SK-N-SH (cell line): ENCODE measurements at regions not wholly inside any gene's neighbourhood (a gene's known extent, or its start where the extent isn't known, plus 50 kb on each side); places are given as distances from the start of the nearest gene placed in this dataset.

ENCODE experiments used
- CTCF ChIA-PET: fragments of 300-600, 350-600 bp; formaldehyde crosslinking; extraction: SDS; loops from one replicate; lab custom pipeline; 2021; lab: Yijun Ruan, JAX
- POLR2A ChIA-PET: fragments of 350-600 bp; sonication (Branson Sonifier 250); formaldehyde crosslinking; extraction: SDS; loops from one replicate; lab custom pipeline; 2020; ENCODE audit warnings: antibody characterized with exemption, inconsistent platforms; lab: Yijun Ruan, JAX
- DNase-seq: peaks from one replicate; pipeline ENCODE4 v3.0.0; 2012
- H2AFZ ChIP-seq: fragments of 200-600 bp; sonication (generic); 2 replicates; pipeline ENCODE4 v1.8.1; 2016; ENCODE audit warnings: antibody characterized with exemption, mild to moderate bottlenecking, low read depth
- H3F3A ChIP-seq: fragments of 200-600 bp; sonication (generic); replicated peaks from 2 replicates; pipeline ENCODE3; 2016; ENCODE audit warnings: antibody characterized with exemption, mild to moderate bottlenecking; ENCODE audit not compliant: insufficient read depth
- H3K27ac ChIP-seq, 2 experiments: fragments of 200-500 bp in 1 of 2; fragments of 200-600 bp in 1 of 2; sonication (Bioruptor generic) in 1 of 2; sonication (generic), shearing (Covaris generic) in 1 of 2; 2 replicates each; pipeline versions ENCODE4 v1.5.1 to v1.6.1; 2014 to 2016; ENCODE audit warnings: low read depth in 2 of 2, inconsistent platforms in 1 of 2, low read length in 1 of 2, mild to moderate bottlenecking in 1 of 2, mixed read lengths in 1 of 2
- H3K27me3 ChIP-seq: fragments of 200-600 bp; sonication (generic), shearing (Covaris generic); 2 replicates; pipeline ENCODE4 v1.6.1; 2016; ENCODE audit warnings: mixed run types; ENCODE audit not compliant: insufficient read depth
- H3K36me3 ChIP-seq, 2 experiments: fragments of 200-500 bp in 1 of 2; fragments of 200-600 bp in 1 of 2; sonication (Bioruptor generic) in 1 of 2; sonication (generic) in 1 of 2; replicated peaks in 1 of 2; 2 replicates each; pipeline versions ENCODE3 to v1.5.1; 2014 to 2016; ENCODE audit warnings: low read length in 1 of 2, mild to moderate bottlenecking in 1 of 2; ENCODE audit not compliant: insufficient read depth in 2 of 2, control insufficient read depth in 1 of 2
- H3K4me1 ChIP-seq, 2 experiments: fragments of 200-500 bp in 1 of 2; fragments of 200-600 bp in 1 of 2; sonication (Bioruptor generic) in 1 of 2; sonication (generic), shearing (Covaris generic) in 1 of 2; 2 replicates each; pipeline versions ENCODE4 v1.5.1 to v1.6.1; 2014 to 2016; ENCODE audit warnings: low read depth in 1 of 2, low read length in 1 of 2, mixed run types in 1 of 2; ENCODE audit not compliant: insufficient read depth in 2 of 2, control insufficient read depth in 1 of 2
- H3K4me2 ChIP-seq: fragments of 200-600 bp; sonication (generic), shearing (Covaris generic); 2 replicates; pipeline ENCODE4 v1.6.1; 2017; ENCODE audit warnings: mixed run types
- H3K4me3 ChIP-seq, 2 experiments: fragments of 200-500 bp in 1 of 2; fragments of 200-600 bp in 1 of 2; sonication (Bioruptor generic) in 1 of 2; sonication (generic), shearing (Covaris generic) in 1 of 2; 2 replicates each; pipeline versions ENCODE4 v1.5.1 to v1.8.1; 2014 to 2016; ENCODE audit warnings: low read depth in 2 of 2, inconsistent platforms in 1 of 2, low read length in 1 of 2, mild to moderate bottlenecking in 1 of 2, mixed read lengths in 1 of 2, moderate library complexity in 1 of 2
- H3K79me2 ChIP-seq: fragments of 200-600 bp; sonication (generic); 2 replicates; pipeline ENCODE4 v1.8.1; 2017; ENCODE audit warnings: mild to moderate bottlenecking; ENCODE audit not compliant: insufficient read depth
- H3K9ac ChIP-seq: fragments of 200-600 bp; sonication (generic); 2 replicates; pipeline ENCODE4 v1.6.1; 2017; ENCODE audit warnings: mixed run types
- H3K9me2 ChIP-seq: fragments of 200-600 bp; sonication (generic); 2 replicates; pipeline ENCODE4 v1.6.1; 2017; ENCODE audit warnings: mixed run types
- H3K9me3 ChIP-seq: fragments of 200-600 bp; sonication (generic); 2 replicates; pipeline ENCODE4 v1.6.1; 2017; ENCODE audit warnings: mixed run types, mild to moderate bottlenecking, moderate library complexity
- H4K20me1 ChIP-seq: fragments of 200-600 bp; sonication (generic); 2 replicates; pipeline ENCODE4 v1.6.1; 2017; ENCODE audit warnings: mild to moderate bottlenecking, mixed run types; ENCODE audit not compliant: insufficient read depth
- CTCF ChIP-seq: fragments of 200-600 bp; sonication (generic); IDR thresholded peaks from 2 replicates; pipeline ENCODE4 v1.6.1; 2017; ENCODE audit warnings: antibody characterized with exemption, mild to moderate bottlenecking, moderate library complexity
- EP300 ChIP-seq, 2 experiments: IDR thresholded peaks; 2 replicates each; pipeline versions ENCODE4 v1.4.0 to v1.6.1; 2012; ENCODE audit warnings: borderline replicate concordance in 1 of 2, low read depth in 1 of 2, low read length in 1 of 2
- EZH2phosphoT487 ChIP-seq: fragments of 200-600 bp; sonication (generic); IDR thresholded peaks from 2 replicates; pipeline ENCODE4 v1.6.1; 2017; ENCODE audit warnings: low read depth, mixed run types, mild to moderate bottlenecking, antibody characterized with exemption, moderate library complexity, borderline replicate concordance
- FOSL2 ChIP-seq: IDR thresholded peaks from 2 replicates; pipeline ENCODE4 v1.4.0; 2012; ENCODE audit warnings: low read depth, mild to moderate bottlenecking, moderate library complexity, borderline replicate concordance
- GABPA ChIP-seq: IDR thresholded peaks from 2 replicates; pipeline ENCODE4 v1.4.0; 2012; ENCODE audit warnings: low read depth, mild to moderate bottlenecking
- GATA2 ChIP-seq: sonication (generic); formaldehyde crosslinking; IDR thresholded peaks from 2 replicates; pipeline ENCODE4 v1.5.0; 2020; ENCODE audit warnings: mild to moderate bottlenecking, missing genetic modification reagents
- IRF3 ChIP-seq: fragments of 150-350 bp; IDR thresholded peaks from 2 replicates; pipeline ENCODE4 v1.6.1; 2016; ENCODE audit warnings: mild to moderate bottlenecking, low read depth, low read length
- JUND ChIP-seq: IDR thresholded peaks from 2 replicates; pipeline ENCODE4 v1.4.0; 2012
- MEF2A ChIP-seq: IDR thresholded peaks from 2 replicates; pipeline ENCODE4 v1.4.0; 2012; ENCODE audit warnings: low read depth, borderline replicate concordance
- NFIC ChIP-seq: IDR thresholded peaks from 2 replicates; pipeline ENCODE4 v1.4.0; 2012; ENCODE audit warnings: borderline replicate concordance
- POLR2AphosphoS5 ChIP-seq: IDR thresholded peaks from 2 replicates; pipeline ENCODE4 v1.6.1; 2012; ENCODE audit warnings: low read depth, low read length
- RFX5 ChIP-seq: IDR thresholded peaks from 2 replicates; pipeline ENCODE4 v1.6.1; 2012; ENCODE audit warnings: mild to moderate bottlenecking, improper control_type of control experiment, low read length
- SIN3A ChIP-seq: IDR thresholded peaks from 2 replicates; pipeline ENCODE4 v1.6.1; 2012; ENCODE audit warnings: low read depth, mild to moderate bottlenecking, low read length, moderate library complexity, borderline replicate concordance
- SMC3 ChIP-seq: IDR thresholded peaks from 2 replicates; pipeline ENCODE4 v1.6.1; 2012; ENCODE audit warnings: low read depth, low read length, improper control_type of control experiment
- TAF1 ChIP-seq: IDR thresholded peaks from 2 replicates; pipeline ENCODE4 v1.6.1; 2012; ENCODE audit warnings: low read depth, mild to moderate bottlenecking, low read length, moderate library complexity, borderline replicate concordance
- TCF12 ChIP-seq: IDR thresholded peaks from 2 replicates; pipeline ENCODE4 v1.4.0; 2012
- WGBS: methylation state at CpG from one replicate; pipeline ENCODE4 v1.1.6; 2017; ENCODE audit warnings: low lambda C conversion rate; 5-methylcytosine and 5-hydroxymethylcytosine counted together
- TF ChIP-seq, protein P1 (sequence below): IDR thresholded peaks from 2 replicates; pipeline ENCODE4; 2012
- TF ChIP-seq, protein P2 (sequence below): IDR thresholded peaks from 2 replicates; pipeline ENCODE4 v1.4.0; 2012; ENCODE audit warnings: low read depth
- TF ChIP-seq, protein P3 (sequence below): IDR thresholded peaks from 2 replicates; pipeline ENCODE4 v1.4.0; 2012; ENCODE audit warnings: low read depth, borderline replicate concordance
- TF ChIP-seq, protein P4 (sequence below): fragments of 150-350 bp; IDR thresholded peaks from 2 replicates; pipeline ENCODE4 v1.6.1; 2017; ENCODE audit warnings: antibody characterized with exemption, low read length, low read depth, borderline replicate concordance

- Histone ChIP-seq H3K27ac (no peak overlapping the region), H3F3A (no peaks in the 10 kb centered on the region), H3K4me2 (no peak overlapping the region), H3K9me3 (no peaks in the 10 kb centered on the region), H3K9ac (no peak overlapping the region), H3K4me3 (no peak overlapping the region), H2AFZ (no peak overlapping the region), H4K20me1 (no peaks in the 10 kb centered on the region), H3K9me2 (no peaks in the 10 kb centered on the region), H3K27me3 (no peaks in the 10 kb centered on the region), H3K36me3 (no peaks in the 10 kb centered on the region), H3K79me2 (no peaks in the 10 kb centered on the region), H3K4me1 (no peaks in the 10 kb centered on the region)
- 72% methylated on average over 3 of the region's 4 CpGs for WGBS
- TF ChIP-seq IRF3: no peak
- TF ChIP-seq RFX5: no peak
- no peak for TF ChIP-seq POLR2AphosphoS5
- TF ChIP-seq, protein P1, sequence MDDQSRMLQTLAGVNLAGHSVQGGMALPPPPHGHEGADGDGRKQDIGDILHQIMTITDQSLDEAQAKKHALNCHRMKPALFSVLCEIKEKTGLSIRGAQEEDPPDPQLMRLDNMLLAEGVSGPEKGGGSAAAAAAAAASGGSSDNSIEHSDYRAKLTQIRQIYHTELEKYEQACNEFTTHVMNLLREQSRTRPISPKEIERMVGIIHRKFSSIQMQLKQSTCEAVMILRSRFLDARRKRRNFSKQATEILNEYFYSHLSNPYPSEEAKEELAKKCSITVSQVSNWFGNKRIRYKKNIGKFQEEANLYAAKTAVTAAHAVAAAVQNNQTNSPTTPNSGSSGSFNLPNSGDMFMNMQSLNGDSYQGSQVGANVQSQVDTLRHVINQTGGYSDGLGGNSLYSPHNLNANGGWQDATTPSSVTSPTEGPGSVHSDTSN: no peak
- TF ChIP-seq MEF2A: no peak
- TF ChIP-seq, protein P2, sequence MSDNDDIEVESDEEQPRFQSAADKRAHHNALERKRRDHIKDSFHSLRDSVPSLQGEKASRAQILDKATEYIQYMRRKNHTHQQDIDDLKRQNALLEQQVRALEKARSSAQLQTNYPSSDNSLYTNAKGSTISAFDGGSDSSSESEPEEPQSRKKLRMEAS: no peak
- no peak for DNase-seq
- POLR2A ChIA-PET: no interaction called here
- CTCF ChIA-PET: no interaction called here
Measured at GRCh38 chr11:15379483-15379882, 264.8 kb downstream of the INSC start.

- H3K9me2 ChIP-seq: no peaks in the 10 kb centered on the region
- POLR2A ChIA-PET: no interaction called here
- no peak overlapping the region for H3K4me3 ChIP-seq
- H3K4me1 ChIP-seq: no peaks in the 10 kb centered on the region
- no peaks in the 10 kb centered on the region for H3K36me3 ChIP-seq
- 0 out of 2 replicates have a peak, but pooled peaks cover 9% of the 10 kb centered on the region for H3K9me3 ChIP-seq
- no peaks in the 10 kb centered on the region for H3K27me3 ChIP-seq
- H3K4me2 ChIP-seq: no peak overlapping the region
- no peak overlapping the region for H2AFZ ChIP-seq
- CTCF ChIA-PET: no interaction called here
- WGBS: 4% methylated on average over 1 of the region's 1 CpG
- no peaks in the 10 kb centered on the region for H3F3A ChIP-seq
- H3K9ac ChIP-seq: no peak overlapping the region
- DNase-seq: no peak
- no peak overlapping the region for H3K27ac ChIP-seq
- H3K79me2 ChIP-seq: no peaks in the 10 kb centered on the region
- H4K20me1 ChIP-seq: no peaks in the 10 kb centered on the region
- TF ChIP-seq IRF3 (no peak), CTCF (no peak), EP300 (IDR thresholded peaks at IDR 0.05; ENCODE audit: borderline replicate concordance in 1 of 2, low read depth in 1 of 2, low read length in 1 of 2) (no peak), TAF1 (no peak), EZH2phosphoT487 (no peak), SIN3A (no peak), NFIC (no peak), GATA2 (CRISPR knock-in tag) (no peak), FOSL2 (no peak), TCF12 (no peak), SMC3 (no peak), RFX5 (no peak), GABPA (no peak), JUND (no peak)
- TF ChIP-seq, protein P3, sequence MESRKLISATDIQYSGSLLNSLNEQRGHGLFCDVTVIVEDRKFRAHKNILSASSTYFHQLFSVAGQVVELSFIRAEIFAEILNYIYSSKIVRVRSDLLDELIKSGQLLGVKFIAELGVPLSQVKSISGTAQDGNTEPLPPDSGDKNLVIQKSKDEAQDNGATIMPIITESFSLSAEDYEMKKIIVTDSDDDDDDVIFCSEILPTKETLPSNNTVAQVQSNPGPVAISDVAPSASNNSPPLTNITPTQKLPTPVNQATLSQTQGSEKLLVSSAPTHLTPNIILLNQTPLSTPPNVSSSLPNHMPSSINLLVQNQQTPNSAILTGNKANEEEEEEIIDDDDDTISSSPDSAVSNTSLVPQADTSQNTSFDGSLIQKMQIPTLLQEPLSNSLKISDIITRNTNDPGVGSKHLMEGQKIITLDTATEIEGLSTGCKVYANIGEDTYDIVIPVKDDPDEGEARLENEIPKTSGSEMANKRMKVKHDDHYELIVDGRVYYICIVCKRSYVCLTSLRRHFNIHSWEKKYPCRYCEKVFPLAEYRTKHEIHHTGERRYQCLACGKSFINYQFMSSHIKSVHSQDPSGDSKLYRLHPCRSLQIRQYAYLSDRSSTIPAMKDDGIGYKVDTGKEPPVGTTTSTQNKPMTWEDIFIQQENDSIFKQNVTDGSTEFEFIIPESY: no peak
- TF ChIP-seq, protein P4, sequence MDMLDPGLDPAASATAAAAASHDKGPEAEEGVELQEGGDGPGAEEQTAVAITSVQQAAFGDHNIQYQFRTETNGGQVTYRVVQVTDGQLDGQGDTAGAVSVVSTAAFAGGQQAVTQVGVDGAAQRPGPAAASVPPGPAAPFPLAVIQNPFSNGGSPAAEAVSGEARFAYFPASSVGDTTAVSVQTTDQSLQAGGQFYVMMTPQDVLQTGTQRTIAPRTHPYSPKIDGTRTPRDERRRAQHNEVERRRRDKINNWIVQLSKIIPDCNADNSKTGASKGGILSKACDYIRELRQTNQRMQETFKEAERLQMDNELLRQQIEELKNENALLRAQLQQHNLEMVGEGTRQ: no peak
Measured at GRCh38 chr11:15390857-15391256, 276.1 kb downstream of the INSC start.
